ENCODE measurements at regions not wholly inside any gene's neighbourhood (a gene's known extent, or its start where the extent isn't known, plus 50 kb on each side); places are given as distances from the start of the nearest gene placed in this dataset.

GRCh38 chr20:62580052-62580451 lies 62.3 kb upstream of the SLCO4A1 start:
- no peak for DNase-seq (ENCODE audit: low read depth in 3 of 3)

- DNase-seq (ENCODE audit: low read depth in 3 of 3): no peak
These were observed 61.6 kb upstream of the SLCO4A1 start for GRCh38 chr20:62580733-62581132.

GRCh38 chr20:62581308-62581707 lies 61.0 kb upstream of the SLCO4A1 start:
- no peak for DNase-seq (ENCODE audit: low read depth in 3 of 3)

GRCh38 chr20:62581806-62582205 lies 60.5 kb upstream of the SLCO4A1 start:
- DNase-seq (ENCODE audit: low read depth in 3 of 3): no peak

GRCh38 chr20:62583424-62583920 lies 58.8 kb upstream of the SLCO4A1 start:
- no peak for DNase-seq (ENCODE audit: low read depth in 3 of 3)

- DNase-seq (ENCODE audit: low read depth in 3 of 3): no peak
These were observed 57.4 kb upstream of the SLCO4A1 start for GRCh38 chr20:62584671-62585460.

- DNase-seq (ENCODE audit: low read depth in 3 of 3): no peak
These were observed 56.8 kb upstream of the SLCO4A1 start for GRCh38 chr20:62585461-62585970.

GRCh38 chr20:62586799-62587198 lies 55.5 kb upstream of the SLCO4A1 start:
- no peak for DNase-seq (ENCODE audit: low read depth in 3 of 3)

- DNase-seq (ENCODE audit: low read depth in 3 of 3): peak in 1 of 3 donors; percentile 5
These were observed 54.4 kb upstream of the SLCO4A1 start for GRCh38 chr20:62587757-62588402.

GRCh38 chr20:62588458-62589149 lies 53.7 kb upstream of the SLCO4A1 start:
- no peak for DNase-seq (ENCODE audit: low read depth in 3 of 3)

- no peak for DNase-seq (ENCODE audit: low read depth in 3 of 3)
These were observed 53.2 kb upstream of the SLCO4A1 start for GRCh38 chr20:62589150-62589498.

GRCh38 chr20:62589720-62590119 lies 52.6 kb upstream of the SLCO4A1 start:
- no peak for DNase-seq (ENCODE audit: low read depth in 3 of 3)

GRCh38 chr20:62590309-62591121 lies 51.8 kb upstream of the SLCO4A1 start:
- DNase-seq (ENCODE audit: low read depth in 3 of 3): no peak

- DNase-seq (ENCODE audit: low read depth in 3 of 3): no peak
These were observed 51.2 kb upstream of the SLCO4A1 start for GRCh38 chr20:62591122-62591468.

- DNase-seq (ENCODE audit: low read depth in 3 of 3): no peak
These were observed 50.7 kb upstream of the SLCO4A1 start for GRCh38 chr20:62591591-62591990.

Data from stimulated activated CD4-positive, alpha-beta T cell treated with anti-CD3 and anti-CD28 coated beads, TNF-alpha, amount 100 ng/mL, for 48 hours (primary cell).